Activated CD8-positive, alpha-beta T cell treated with anti-CD3 and anti-CD28 coated beads, Interleukin-2, amount 10 ng/mL, durations not matched to agents 7 days and 5 days (primary cell): ENCODE measurements at regions not wholly inside any gene's neighbourhood (a gene's known extent, or its start where the extent isn't known, plus 50 kb on each side); places are given as distances from the start of the nearest gene placed in this dataset.

Source experiments
- ATAC-seq: fragments of 150-1000 bp; cut with Tn5 transposase; one replicate; pipeline ENCODE4 v1.10.0; 2021; ENCODE audit warnings: moderate library complexity
- CTCF ChIA-PET: fragments of 350-600 bp; sonication (Branson Sonifier 250); formaldehyde crosslinking; loops from one replicate; lab custom pipeline; 2021; ENCODE audit warnings: antibody characterized with exemption; lab: Charles Lee
- POLR2A ChIA-PET: fragments of 350-600 bp; sonication (Branson Sonifier 250); formaldehyde crosslinking; loops from one replicate; lab custom pipeline; 2021; ENCODE audit warnings: antibody characterized with exemption; lab: Charles Lee
- DNase-seq: peaks from one replicate; pipeline ENCODE4 v3.0.0-alpha.2; 2020
- H3K27ac Mint-ChIP-seq: one replicate; pipeline ENCODE4 v1.8.0; 2021; ENCODE audit warnings: mild to moderate bottlenecking, mixed read lengths
- H3K27me3 Mint-ChIP-seq: one replicate; pipeline ENCODE4 v1.8.0; 2021; ENCODE audit warnings: low read depth, mixed read lengths
- H3K36me3 Mint-ChIP-seq: one replicate; pipeline ENCODE4 v1.8.0; 2021; ENCODE audit warnings: low read depth, mixed read lengths
- H3K4me1 Mint-ChIP-seq: one replicate; pipeline ENCODE4 v1.8.0; 2021; ENCODE audit warnings: low read depth, mixed read lengths
- H3K4me3 Mint-ChIP-seq: one replicate; pipeline ENCODE4 v1.8.0; 2021; ENCODE audit warnings: mild to moderate bottlenecking, mixed read lengths
- H3K9me3 Mint-ChIP-seq: one replicate; pipeline ENCODE4 v1.8.0; 2022; ENCODE audit warnings: mixed read lengths; ENCODE audit not compliant: insufficient read depth

DNA sequence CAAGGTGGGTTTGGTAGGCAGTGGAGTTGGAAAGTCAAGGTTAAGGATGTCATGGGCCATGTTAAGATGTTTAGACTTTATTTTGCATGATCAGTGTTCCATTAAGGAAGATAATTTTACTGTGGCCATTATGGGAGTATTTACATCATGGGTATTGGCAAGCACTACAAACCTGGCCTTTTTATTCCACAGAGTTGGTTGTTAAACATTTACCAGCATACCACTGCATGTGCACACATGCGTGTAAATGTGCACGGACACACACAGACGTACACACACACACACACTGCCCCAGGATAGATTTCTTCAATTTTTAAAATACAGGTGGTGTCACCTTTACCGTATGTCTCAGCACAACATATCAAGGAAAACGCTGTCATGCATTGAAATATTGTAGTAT, 51.4 kb upstream of the ITGA6 start:
- ATAC-seq (no peak), DNase-seq (no peak)
- Mint-ChIP-seq H3K27me3 (peaks cover 5% of the 10 kb centered on the region), H3K36me3 (peaks cover 3% of the 10 kb centered on the region), H3K4me3 (no peak overlapping the region), H3K27ac (no peak overlapping the region), H3K4me1 (peaks cover 3% of the 10 kb centered on the region), H3K9me3 (peaks cover 3% of the 10 kb centered on the region)
- ChIA-PET POLR2A (no interaction called here), CTCF (interaction anchor here (1.1 kb wide), 1 partner anchor 80 kb away, joined by 3 read pairs; no protein-coding TSS in a partner anchor)

DNA sequence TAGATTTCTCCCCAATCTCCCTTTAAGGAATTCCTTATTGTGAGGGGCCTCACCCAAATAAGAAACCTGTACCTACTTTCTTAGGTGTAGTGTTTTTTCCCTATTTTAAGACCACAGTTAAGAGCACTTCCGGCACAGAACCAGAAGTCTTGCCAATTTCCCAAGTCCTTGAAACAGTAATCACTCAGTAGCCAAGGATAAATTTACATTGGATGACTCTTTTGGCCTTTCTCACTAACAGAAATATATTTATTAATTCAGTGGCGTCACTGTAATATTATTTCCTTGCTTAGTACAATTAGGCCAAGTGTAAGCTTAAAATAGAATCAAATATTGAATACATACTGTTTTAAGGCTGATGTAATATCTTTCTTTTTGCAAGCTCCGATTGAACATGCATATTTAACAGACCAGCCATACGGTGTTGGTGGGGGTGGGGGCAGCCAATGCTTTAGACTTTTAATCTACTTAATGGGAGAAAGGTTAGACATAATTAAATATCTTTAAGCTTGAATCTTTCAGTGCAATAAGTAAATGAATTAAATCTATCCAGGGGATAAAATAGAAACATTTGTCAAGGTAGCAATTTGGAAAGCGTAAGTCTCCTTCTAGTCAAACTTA, 50.8 kb upstream of the ITGA6 start:
- peaks cover 3% of the 10 kb centered on the region for H3K36me3 Mint-ChIP-seq
- peaks cover 3% of the 10 kb centered on the region for H3K9me3 Mint-ChIP-seq
- H3K27me3 Mint-ChIP-seq = peaks cover 5% of the 10 kb centered on the region
- ATAC-seq = no peak
- POLR2A ChIA-PET = no interaction called here
- no peak for DNase-seq
- no peak overlapping the region for H3K27ac Mint-ChIP-seq
- CTCF ChIA-PET = no interaction called here
- H3K4me3 Mint-ChIP-seq = no peak overlapping the region
- H3K4me1 Mint-ChIP-seq = no peaks in the 10 kb centered on the region

DNA sequence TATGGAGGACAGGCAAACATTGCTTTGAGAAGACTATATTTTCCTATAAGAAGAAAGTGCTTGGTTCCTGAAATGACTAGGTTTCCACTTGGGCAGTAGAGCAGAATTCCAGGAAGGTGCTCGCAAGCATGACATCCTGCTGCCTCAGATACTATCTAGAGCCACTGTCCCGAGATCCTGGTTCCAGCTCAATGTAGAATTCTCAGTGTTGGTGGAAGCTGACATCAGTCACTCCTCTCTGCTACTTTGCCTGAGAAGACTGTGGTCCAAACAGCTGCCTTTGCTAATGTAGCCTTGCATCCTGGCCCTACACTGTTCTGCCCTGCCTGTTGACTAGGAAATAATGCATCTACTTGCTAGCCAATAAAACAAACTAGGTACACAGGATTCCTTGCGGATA, 50.0 kb upstream of the ITGA6 start:
- CTCF ChIA-PET = no interaction called here
- H3K27me3 Mint-ChIP-seq = peaks cover 3% of the 10 kb centered on the region
- POLR2A ChIA-PET = no interaction called here
- no peaks in the 10 kb centered on the region for H3K4me1 Mint-ChIP-seq
- peaks cover 3% of the 10 kb centered on the region for H3K36me3 Mint-ChIP-seq
- no peak overlapping the region for H3K27ac Mint-ChIP-seq
- H3K9me3 Mint-ChIP-seq = peaks cover 3% of the 10 kb centered on the region
- no peak for DNase-seq
- no peak overlapping the region for H3K4me3 Mint-ChIP-seq
- ATAC-seq = no peak
